Suppressor macrophage treated with lipopolysaccharide for 1 hour (primary cell): ENCODE measurements at regions not wholly inside any gene's neighbourhood (a gene's known extent, or its start where the extent isn't known, plus 50 kb on each side); places are given as distances from the start of the nearest gene placed in this dataset.
"Not testable (repeated sequence)": the region's sequence is repeated elsewhere in the genome, so short reads cannot be mapped to it uniquely, and the experiment has no call there.

Source experiments
- DNase-seq, 3 donors: peaks; one replicate each; pipeline ENCODE4 v3.0.0-alpha.2; 2020 to 2022

DNA sequence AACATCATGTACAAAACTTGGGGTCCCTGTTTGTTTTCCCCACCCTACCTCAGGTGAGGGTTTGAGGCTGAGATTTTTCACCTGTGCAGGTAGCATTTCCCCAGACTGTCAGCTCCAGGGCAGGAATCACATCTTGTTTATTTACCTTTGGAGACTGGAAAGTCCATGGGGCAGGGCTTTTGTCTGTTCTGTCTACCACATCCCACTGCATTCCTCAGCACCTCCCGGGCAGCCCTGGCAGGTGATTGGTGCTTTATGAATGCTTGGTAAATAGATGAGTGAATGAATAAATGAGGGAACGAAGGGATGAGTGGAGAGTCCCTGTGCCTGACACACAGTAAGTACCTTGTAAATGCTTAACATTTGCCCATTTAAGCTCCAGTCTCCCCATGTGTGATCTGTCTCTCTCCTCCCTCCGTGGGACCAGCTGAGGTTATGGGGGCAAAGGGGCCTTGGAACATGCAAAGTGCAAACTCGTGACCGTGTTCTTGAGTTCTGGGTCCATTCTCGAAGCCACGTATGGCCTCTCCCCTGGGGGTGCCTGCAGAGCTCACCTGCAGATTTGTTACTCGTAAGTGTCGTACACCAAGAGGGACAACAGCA, 69.7 kb upstream of the PMEPA1 start:
- no peak for DNase-seq

DNA sequence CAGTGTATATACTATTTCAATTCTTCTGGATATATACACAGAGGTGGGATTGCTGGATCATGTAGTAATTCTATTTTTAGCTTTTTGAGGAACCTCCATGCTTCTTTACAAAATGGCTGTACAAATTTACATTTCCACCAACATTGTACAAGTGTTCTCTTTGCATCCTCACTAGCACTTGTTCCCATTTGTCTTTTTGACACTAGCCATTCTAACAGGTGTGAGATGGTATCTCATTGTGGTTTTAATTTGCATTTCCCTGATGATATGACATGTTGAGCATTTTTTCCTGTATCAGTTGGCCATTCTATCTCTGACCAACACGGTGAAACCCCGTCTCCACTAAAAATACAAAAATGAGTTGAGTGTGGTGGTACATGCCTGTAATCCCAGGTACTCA, 68.1 kb upstream of the PMEPA1 start:
- DNase-seq = no peak

DNA sequence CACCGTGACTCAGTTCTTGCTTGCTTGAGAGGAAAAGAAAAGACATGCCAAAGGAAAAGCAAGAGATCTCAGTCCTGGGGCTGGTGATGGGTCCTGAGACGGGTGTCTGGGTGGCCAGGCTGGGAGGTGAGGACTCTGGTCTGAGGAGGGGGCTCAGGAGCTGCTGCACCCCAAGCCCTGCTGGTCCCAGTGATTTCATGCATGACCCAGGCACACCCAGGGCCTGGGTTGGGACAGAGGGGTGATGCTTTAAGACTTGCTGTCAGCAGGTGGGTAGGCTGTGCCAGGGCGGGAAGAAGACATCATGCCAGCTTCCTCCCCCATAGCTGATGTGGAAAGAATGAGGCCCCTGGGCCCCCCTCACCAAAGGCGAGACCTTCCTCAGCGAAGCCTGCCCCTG, 65.1 kb upstream of the PMEPA1 start:
- DNase-seq = no peak

DNA sequence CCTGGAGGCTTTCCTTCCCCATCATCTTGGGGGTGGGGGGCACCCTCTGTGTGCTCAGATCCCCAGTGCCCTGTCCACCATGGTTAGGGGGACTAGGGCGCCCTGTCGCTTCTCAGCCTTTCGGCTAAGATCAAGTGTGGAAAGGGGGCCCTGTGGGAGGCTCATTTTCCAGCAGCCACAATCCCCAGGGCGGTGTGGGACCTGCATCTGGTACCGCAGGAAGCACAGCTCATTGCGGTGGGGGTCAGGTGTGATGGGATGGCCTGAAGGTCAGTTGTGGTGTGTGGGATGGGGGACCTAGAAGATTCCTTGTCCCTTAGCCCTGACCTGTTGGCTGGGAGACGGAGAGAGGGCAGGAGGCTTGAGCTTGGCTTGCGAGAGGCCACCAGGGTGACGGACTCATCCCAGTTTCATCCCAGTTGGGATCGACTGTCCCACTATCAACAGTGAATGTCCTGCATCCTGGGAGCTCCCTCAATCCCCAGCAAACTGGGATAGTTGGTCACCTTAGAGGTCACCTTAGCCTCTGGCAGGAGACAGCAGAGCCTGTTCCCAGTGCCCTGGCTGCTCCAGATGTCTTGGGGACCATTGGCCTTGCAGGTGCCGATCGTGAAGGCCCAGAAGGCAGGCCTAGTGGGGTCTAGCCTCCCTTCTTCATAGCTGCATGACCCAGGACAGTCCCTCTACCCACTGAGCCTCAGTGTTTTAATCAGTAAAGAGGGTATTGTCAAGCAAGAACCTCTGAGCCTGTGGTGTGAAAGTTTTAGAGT, 64.5 kb upstream of the PMEPA1 start:
- no peak for DNase-seq

DNA sequence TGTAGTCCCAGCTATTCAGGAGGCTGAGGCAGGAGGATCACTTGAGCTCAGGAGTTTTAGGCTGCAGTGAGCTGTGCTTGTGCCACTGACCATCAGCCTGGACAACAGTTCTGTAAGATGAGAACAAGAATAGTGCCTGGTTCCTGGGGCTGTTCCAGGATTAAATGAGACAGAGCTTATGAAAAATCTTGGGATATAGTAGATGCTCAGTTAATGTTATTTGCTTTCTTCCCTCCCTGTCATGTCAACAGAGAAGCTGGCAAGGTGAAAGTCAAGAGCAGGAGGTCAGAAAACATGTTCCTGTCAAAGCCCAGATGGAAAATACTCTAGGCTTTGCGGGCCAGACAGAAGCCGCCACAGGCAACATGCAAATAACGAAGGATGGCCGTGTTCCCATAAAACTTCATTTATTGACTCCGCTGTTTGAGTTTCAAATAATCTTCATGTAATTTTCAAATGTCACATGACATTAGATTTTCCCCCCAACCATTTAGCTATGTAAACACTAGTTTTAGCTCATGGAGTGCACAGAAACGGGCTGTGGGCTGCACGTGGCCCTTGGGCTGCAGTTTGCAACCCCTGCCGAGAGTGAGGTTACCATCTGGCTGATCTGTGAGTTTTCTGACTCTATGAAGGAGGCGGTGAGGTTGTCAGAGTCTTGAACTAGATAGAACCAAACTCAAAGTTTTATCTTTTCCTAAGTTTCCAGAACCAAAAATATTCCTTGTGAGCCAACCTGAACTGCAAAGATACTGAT, 63.4 kb upstream of the PMEPA1 start:
- no peak for DNase-seq

DNA sequence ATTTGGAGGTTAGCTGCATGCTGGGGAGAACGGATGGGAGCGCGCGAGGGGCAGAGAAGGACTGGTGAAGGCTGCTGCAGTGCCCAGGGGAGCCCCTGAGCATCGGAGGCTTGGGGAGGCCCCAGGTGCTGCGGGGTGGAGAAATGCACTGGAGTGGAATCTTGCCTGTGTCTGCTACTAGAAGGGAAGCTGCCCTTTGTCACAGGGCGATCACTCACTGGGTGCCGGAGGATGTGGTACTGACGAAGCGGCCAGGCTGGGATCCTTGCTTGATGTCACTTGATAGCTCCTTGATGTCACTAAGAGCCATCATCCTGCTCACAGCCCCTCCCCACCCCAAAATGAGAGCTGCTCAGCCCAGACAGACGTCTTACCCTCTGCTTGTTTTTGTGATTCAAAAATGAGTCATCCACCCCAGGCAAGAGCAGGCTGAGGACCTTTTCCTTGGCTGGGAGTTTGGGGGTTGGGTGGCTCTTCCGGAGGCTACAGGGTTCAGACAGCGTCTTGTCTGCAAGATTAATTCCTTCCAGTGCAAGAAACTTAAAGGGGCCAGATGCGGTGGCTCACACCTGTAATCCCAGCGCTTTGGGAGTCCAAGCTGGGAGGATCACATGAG, 62.6 kb upstream of the PMEPA1 start:
- DNase-seq = peak; percentile 41 to 57 (median 52)

DNA sequence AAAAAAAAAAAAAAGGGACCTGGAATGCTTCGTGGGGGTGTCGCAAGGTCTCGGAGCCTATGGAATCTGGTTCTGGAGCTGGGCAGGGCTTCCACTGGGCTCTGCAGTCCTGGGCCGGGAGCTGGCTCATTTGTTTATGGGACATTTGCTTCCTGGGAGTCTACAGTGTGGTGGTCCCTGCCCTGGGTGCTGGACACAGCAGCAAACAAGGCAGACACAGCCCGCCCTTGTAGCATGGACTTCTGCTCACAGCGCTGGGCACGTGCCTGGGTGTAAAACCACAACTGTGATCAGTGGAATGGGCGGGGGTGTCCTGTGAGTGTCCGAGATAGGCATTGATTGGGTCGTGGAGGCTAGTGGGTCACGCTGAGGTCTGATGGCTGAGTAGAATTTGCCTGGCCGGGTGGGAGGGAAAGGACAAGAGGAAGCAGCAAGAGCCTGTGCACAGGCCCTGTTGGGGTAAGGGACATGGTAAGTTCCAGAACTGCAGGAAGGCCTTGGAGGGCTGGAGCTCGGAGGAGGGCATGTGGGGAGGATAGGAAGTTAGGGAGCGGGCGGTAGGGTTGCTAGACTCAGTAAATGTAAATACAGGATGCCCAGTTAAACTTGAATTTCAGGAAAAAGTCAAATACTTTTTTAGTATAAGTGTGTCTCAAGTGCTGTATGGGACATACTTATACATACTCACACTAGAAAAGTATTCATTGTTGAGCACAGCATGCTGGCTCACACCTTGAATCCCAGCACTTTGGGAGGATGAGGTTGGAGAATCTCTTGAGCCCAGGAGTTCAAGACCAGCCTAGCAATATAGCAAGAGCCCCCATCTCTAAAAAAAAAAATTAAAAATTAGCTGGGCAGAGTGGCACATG, 61.3 kb upstream of the PMEPA1 start:
- no peak for DNase-seq

DNA sequence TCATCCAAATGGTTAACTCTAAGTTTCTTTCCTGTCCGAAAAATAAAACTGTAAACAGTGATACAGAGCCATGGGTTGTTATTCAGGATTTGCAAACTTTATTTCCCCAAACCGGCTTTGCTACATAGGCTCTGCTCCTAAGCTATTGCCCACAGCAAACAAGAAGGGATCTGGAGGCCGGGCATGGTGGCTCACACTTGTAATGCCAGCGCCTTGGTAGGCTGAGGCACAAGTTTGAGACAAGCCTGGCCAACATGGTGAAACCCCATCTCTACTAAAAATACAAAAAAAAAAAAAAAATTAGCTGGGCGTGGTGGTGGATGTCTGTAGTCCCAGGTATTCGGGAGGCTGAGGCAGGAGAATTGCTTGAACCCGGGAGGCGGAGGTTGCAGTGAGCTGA, 60.6 kb upstream of the PMEPA1 start:
- DNase-seq = not testable (repeated sequence)

DNA sequence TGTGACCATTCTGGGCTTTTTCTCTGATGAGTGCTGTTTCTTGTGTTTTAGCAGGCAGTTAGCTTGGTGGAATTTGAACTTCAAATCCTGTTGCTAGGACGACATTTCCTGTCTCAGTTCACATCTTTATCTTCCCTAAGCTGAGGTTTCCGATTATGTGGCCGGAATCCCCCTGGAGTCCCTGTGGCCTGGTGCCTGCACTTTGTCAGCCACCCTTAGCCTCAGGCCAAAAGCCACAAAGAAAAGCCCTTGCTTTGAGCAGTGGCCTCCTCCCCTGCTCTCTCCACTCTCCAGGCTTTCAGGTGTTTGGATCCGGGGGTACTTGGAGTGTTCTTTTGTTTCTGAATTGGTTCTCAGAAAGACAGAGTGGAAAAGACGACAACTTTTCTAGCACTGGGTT, 59.9 kb upstream of the PMEPA1 start:
- DNase-seq = no peak

DNA sequence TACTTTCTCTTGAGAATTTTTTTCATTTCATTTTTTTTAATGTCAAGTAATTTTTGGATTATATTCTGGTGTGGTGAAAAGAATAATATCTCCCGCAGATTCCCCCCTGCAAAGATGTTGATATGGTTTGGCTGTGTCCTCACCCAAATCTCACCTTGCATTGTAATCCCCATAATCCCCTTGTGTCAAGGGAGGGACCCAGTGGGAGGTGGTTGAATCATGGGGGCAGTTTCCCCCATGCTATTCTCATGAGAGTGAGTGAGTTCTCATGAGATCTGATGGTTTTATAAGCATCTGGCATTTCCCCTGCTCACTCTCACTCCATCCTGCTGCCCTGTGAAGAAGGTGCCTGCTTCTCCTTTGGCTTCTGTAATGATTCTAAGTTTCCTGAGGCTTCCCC, 58.7 kb upstream of the PMEPA1 start:
- no peak for DNase-seq

DNA sequence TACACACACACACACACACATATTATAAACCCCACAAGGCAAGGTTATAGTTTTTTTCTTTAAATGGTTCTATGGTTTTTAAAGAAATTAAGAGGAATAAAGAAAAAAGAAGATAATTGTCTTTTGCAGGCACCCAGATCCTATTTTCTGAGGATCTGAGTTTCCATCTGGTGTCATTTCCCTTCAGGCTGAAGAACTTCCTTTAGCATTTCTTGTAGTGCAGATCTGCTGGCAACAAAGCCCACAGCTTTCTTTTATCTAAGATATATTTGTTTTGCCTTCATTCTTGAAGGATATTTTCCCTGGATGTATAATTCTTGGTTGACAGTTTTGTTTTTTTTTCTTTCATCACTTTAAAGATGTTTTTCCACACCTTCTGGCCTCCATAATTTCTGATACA, 57.6 kb upstream of the PMEPA1 start:
- no peak for DNase-seq

DNA sequence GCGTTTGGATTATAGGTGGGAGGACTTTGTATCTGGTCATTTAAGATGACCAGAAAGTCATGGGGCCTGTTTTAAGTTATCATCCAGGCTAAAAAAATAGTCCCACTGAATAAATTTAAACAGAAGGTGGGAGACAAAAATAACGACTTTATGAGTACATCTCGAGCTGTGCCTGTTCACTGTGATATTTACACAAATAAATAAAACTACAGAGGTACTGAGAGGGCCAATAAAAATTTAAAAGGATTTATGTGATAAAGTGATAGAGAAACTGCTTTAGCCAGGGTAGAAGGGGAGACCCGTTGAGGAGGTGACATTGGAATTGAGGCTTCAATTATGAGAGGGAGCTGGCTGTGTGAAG, 53.4 kb upstream of the PMEPA1 start:
- no peak for DNase-seq

DNA sequence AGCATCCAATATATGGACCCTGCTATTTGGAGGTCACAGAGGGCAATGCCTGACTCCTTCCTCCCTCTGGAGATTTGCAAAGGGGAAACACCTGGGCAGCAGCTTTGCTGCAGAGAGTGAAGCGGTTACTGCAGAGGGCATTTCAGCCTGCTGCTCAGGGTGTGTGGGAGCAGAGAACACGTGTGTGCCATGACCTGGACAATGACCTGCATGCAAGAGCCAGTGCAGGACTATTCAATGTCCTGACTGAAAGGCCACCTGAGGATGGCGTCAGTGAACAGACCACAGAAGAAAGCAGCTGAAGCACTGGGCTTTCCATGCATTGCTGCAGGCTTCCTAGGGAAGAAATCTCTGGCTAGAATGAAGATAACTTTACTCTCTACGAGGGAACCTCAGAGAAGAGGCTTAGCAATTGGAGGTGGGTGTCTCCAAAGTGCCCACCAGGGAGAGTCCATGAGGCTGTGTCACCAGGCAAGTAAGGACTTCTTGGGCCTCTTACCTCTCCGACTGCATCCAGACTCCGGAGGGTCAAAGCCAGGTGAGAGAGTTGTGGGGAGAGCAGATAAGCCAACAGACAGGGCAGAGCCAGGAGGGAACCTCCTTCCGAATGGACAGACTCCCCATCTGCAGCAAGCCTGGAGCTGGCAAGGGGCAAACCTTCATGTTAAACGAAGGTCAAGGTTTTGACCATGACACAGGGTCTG, 52.9 kb upstream of the PMEPA1 start:
- no peak for DNase-seq

DNA sequence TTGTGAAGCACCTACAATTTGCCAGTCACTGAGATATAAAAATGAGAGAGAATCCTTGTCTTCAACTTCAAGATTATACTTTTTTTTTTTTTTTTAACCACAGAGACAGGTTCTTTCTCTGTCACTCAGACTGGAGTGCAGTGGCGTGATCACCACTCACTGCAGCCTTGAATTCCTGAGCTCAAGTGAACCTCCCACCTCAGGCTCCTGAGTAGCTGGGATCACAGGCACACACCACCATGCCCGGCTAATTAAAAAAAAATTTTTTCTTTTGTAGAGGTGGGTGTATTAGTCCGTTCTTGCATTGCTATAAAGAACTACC, 51.6 kb upstream of the PMEPA1 start:
- DNase-seq = no peak

DNA sequence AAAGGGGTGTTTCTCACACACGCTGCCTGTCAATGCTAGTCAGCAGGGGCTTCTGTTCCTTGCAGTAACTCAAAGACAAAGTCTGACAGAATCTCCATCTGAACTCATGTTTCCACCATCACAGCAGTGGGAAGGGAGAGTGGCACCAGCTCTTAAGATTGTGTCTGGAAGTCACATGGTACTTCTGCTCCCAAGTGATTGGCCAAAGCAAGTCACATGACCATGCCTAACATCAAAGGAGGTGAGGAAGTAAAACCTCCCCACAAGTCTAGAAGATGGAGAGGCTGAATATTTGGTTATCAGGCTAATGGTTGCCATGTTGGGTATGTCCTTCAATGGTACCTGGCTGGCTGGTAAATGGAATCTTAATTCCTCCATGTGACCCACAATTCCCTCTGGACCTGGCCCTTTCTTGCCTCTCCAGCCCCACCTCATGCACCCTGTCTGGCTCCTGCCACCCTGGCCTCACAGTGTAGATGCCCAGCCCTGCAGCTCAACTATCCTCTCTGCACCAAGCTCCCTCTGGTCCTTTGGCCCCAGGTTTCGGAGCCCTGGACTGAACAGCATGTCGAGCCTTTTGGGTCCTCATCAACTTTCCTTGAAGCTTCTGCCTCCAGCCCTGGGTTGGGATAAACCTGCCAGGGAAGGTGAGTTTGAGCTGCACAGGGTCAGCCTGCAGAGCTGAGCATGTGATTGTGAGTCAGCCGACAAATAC, 51.0 kb upstream of the PMEPA1 start:
- no peak for DNase-seq

DNA sequence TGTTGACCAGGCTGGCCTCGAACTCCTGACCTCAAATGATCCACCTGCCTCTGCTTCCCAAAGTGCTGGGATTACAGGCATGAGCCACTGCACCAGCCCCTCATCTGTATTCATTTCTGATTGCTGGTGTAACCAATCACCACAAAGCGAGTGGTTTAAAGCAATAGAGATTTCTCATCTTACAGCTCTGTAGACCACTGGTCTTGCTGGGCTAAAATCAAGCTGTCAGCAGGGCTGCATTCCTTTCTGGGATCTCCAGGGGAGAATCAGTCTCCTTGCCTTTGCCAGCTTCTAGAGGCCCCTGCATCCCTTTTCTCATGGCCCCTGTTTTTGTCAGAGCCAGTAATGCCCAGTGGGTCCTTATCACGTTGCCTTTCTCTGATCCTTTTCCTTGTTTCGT, 49.9 kb upstream of the PMEPA1 start:
- no peak for DNase-seq
